Fibroblast of mammary gland (primary cell): ENCODE measurements at regions not wholly inside any gene's neighbourhood (a gene's known extent, or its start where the extent isn't known, plus 50 kb on each side); places are given as distances from the start of the nearest gene placed in this dataset.

Source experiments
- DNase-seq: peaks from one replicate; pipeline ENCODE4 v3.0.0-alpha.2; 2010; ENCODE audit warnings: low read depth
- H3K4me3 ChIP-seq: 2 replicates; pipeline ENCODE4 v1.5.1; 2011; ENCODE audit warnings: low read depth, mild to moderate bottlenecking, low read length, moderate library complexity; ENCODE audit not compliant: control insufficient read depth
- TF ChIP-seq, protein P1 (sequence below): conservative IDR thresholded peaks from 2 replicates; pipeline ENCODE4 v1.5.1; 2011; ENCODE audit warnings: low read depth, low read length, inconsistent platforms; ENCODE audit not compliant: control insufficient read depth, insufficient read depth

DNA sequence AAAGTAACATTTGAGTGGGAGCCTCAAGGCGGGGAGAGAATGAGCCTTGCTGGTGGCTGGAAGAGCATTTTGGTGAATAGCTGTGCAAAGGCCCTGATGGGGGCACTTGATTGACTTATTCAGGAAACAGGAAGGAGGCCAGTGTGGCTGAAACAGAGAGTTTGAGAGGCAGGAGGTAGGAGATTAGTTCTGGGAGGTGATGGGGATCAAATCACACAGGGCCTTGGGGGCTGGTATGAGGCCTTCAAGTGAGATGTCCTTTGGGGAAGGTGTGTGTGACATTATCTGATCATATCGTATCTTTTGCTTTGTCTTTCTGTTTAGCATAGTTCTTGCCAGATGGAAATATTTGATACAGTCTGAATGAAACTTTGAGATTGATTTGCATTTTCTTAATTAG is 172.3 kb downstream of the TENT4A start:
- TF ChIP-seq, protein P1, sequence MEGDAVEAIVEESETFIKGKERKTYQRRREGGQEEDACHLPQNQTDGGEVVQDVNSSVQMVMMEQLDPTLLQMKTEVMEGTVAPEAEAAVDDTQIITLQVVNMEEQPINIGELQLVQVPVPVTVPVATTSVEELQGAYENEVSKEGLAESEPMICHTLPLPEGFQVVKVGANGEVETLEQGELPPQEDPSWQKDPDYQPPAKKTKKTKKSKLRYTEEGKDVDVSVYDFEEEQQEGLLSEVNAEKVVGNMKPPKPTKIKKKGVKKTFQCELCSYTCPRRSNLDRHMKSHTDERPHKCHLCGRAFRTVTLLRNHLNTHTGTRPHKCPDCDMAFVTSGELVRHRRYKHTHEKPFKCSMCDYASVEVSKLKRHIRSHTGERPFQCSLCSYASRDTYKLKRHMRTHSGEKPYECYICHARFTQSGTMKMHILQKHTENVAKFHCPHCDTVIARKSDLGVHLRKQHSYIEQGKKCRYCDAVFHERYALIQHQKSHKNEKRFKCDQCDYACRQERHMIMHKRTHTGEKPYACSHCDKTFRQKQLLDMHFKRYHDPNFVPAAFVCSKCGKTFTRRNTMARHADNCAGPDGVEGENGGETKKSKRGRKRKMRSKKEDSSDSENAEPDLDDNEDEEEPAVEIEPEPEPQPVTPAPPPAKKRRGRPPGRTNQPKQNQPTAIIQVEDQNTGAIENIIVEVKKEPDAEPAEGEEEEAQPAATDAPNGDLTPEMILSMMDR, result no peak
- no peak for DNase-seq
- H3K4me3 ChIP-seq, result no peak overlapping the region

GRCh38 chr5:6886866-6887265 is 173.6 kb downstream of the TENT4A start:
- H3K4me3 ChIP-seq, result no peak overlapping the region
- TF ChIP-seq, protein P1, result no peak
- no peak for DNase-seq

- H3K4me3 ChIP-seq, result no peak overlapping the region
- TF ChIP-seq, protein P1, result no peak
- DNase-seq, result no peak
Observed at GRCh38 chr5:6889030-6889429, 175.8 kb downstream of the TENT4A start.

GRCh38 chr5:6899221-6899620 is 186.0 kb downstream of the TENT4A start:
- DNase-seq, result peak; percentile 5
- TF ChIP-seq, protein P1, result no peak
- H3K4me3 ChIP-seq, result no peak overlapping the region

- TF ChIP-seq, protein P1, result no peak
- no peak for DNase-seq
- H3K4me3 ChIP-seq, result no peak overlapping the region
Observed at GRCh38 chr5:6900247-6901227, 187.3 kb downstream of the TENT4A start.

GRCh38 chr5:6902094-6902493 is 188.9 kb downstream of the TENT4A start:
- TF ChIP-seq, protein P1, result no peak

More at GRCh38 chr5:6902094-6902493, 188.9 kb downstream of the TENT4A start:
- H3K4me3 ChIP-seq, result no peak overlapping the region
- DNase-seq, result no peak
